HG03095 (cell line): ENCODE measurements at regions not wholly inside any gene's neighbourhood (a gene's known extent, or its start where the extent isn't known, plus 50 kb on each side); places are given as distances from the start of the nearest gene placed in this dataset.
A peak's percentile ranks its signal among the peaks of the same experiment; 100 is the strongest.

Experiments used
- ATAC-seq: cut with Tn5 transposase; IDR thresholded peaks from one replicate; pipeline ENCODE4 v1.9.1; 2021; ENCODE audit warnings: moderate library complexity; ENCODE audit not compliant: unreplicated experiment

GRCh38 chr4:156191044-156191781 lies 237.5 kb upstream of the CTSO start:
- ATAC-seq, result no peak

GRCh38 chr4:156190615-156191014 lies 236.9 kb upstream of the CTSO start:
- no peak for ATAC-seq

DNA sequence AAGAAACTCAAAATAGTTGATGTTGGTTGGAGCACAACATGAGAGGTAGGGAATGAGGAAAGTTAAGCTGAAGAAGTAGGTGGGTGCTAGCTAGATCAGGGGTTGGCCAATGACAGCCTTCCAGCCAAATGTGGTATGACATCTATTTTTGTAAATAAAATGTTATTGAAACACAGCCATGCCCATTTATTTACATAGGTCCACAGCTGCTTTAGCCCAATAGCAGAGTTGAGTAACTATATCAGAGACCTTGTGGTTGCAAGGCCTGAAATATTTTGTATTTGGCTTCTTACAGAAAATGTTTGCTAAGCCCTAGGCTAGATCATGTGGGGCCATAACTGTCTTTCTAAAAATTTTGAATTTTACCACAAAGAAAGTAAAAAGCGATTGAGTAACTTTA lies 234.9 kb upstream of the CTSO start:
- no peak for ATAC-seq

DNA sequence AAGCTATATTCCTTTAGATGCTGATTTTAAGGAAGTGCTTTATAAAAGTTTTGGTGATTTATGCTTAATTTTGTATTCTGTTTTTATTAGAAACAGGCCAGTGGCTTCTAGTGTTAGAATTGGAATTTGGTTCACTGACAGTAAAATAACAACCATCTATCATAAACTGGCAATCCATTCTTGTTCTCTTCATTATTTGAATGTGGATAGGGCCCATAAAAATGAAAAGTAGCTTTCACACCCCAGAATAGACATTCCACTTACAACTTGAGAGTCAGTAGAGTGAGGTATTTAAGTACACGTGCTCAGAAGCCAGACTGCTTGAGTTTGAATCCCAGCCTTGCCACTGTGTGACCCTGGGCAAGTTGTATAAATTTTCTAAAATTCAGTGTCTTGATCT lies 232.4 kb upstream of the CTSO start:
- no peak for ATAC-seq

DNA sequence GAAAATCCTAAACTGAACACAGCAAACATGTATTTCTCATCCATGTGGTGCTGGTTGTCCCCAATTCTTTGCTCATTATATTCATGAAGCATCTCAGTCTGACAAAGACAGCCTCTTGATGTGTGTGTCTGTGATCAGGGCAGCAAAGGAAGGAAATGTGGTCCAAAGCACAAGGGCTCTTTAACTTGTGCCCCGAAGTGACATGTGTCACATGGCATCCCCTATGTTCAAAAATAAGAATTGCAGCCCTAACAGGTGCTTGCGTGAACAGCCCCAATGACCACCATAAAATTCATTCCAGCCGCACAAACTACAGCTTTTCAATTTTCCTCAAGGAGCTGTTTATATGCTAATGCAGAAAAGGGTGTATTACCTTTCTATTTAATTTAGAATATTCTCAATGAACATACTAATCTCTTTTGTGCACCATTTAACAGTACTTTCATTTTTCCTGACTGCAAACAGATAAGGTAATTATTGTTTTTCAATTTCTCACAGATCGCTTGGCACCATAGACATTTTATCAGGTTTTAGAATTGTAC lies 231.9 kb upstream of the CTSO start:
- ATAC-seq, result no peak

DNA sequence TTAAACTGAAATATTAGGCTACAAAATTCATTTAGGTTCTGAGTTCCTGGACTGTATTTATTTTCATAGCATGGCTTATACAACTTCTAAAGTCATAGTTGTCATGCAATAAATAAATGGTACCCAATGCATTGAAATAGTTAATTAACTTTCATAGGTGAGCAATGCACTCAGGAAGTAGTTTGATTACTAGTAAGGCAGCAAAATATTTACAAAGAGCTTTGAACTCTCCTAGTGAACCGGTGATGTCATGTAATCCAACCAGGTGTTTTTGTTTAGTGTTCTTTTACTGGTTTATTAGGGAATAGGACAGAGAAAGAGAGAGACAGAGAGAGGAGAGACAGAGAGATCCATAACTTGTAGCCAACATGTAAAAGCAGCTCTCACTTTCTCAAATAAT lies 228.6 kb upstream of the CTSO start:
- no peak for ATAC-seq

- no peak for ATAC-seq
These were observed 224.3 kb upstream of the CTSO start for GRCh38 chr4:156177941-156178340.

DNA sequence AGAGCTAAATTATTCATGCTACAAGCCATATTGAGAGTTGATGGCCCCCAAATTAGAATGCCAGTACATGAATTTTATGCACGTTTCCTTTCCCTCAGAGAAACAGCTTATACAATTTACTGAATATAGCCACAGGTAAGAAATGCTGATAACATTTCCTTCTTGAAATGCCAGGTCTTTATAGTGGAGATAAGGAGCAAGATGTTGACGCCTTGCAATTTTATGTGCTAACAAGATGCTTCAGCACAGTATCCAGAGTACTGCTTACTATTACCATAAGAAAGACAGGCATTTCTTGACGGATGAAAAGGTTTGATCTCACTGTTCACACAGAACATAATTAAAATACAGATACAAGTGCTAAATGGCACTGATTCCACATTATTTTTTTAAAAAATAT lies 223.2 kb upstream of the CTSO start:
- no peak for ATAC-seq

DNA sequence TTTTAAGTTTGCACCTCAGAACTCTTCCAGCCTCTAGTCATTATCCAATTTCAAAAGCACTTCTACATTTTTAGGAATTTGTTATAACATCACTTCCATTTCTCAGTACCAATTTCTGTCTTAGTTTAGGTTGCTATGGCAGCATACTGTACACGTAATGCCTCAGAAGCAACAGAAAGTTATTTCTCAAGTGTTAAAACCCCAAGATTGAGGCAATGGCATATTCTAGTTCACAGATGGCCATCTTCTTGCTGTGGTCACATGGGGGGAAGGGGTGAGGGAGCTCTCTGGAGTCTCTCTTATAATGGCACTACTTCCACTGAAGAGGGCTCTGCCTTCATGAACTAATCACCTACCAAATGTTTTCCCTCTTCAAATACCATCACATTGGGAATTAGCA lies 220.3 kb upstream of the CTSO start:
- no peak for ATAC-seq

DNA sequence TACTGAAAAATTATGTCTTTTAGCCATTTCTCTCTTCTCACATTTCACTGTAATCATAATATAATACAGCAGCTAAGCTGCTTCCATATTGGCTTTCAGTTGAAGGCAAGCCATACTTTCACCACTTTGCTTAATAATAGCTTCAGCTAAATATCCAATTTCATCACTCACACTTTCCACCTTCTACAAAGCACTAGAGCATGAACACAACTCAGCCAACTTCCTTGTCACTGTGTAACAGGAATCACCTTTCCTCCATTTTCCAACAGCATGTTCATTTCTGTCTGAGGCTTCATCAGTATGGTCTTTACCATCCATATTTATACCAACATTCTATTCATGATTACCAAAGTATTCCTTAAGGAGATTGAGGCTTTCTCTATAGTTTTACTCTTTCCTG lies 219.8 kb upstream of the CTSO start:
- no peak for ATAC-seq

GRCh38 chr4:156169861-156170260 lies 216.2 kb upstream of the CTSO start:
- no peak for ATAC-seq

- ATAC-seq, result no peak
These were observed 215.3 kb upstream of the CTSO start for GRCh38 chr4:156169011-156169410.

GRCh38 chr4:156168288-156168687 lies 214.6 kb upstream of the CTSO start:
- ATAC-seq, result no peak

DNA sequence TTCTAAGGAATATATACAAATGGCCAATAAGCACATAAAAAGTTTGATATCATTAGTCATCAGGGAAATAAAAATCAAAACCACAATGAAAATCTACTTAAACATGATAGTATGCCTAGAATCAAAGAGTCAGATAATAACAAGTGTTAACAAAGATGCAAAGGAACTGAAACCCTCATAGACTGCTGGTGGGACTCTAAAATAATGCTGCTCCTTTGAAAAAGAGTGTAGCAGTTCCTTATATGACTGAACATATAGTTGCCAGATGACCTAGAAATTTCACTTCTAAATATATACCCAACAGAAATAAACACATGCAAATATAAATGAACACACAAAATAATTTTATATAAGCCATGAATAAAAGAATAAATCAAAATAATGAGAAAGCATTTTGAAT lies 205.1 kb upstream of the CTSO start:
- ATAC-seq, result peak; percentile 92

DNA sequence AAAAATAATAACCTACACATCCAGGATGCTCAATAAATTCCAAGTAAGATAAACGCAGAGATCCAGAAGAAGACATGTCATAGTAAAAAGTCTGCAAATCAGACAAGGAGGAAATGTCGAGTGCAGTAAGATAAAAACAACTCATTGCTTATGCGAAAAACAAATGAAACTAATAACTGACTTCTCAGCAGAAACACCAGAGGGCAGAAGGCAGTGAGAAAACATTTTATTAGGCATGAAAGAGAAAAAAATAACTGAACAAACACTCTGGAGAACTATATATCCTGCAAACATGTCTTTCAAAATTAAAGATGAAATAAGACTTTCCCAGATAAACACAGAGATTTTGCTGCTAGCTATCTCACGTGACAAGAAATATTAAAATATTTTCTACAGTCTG lies 201.3 kb upstream of the CTSO start:
- ATAC-seq, result no peak

DNA sequence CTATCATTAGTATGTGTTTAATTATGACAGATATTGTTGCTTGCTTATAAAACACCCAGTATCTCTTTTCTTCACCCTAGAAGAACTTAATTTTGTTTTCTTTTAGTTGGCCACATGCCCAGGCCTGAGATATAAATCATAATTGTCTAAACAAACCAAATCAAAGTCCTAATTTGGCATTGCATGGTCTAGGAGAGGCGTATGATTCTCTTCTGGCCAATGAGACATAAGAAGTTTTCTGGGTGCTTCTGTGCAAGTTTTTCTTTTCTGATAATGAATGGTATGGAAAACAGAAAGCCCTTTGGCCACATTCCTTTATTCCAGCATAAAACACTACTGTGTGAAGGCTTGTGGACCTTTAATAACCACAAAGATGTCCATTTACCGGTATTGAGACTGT lies 192.9 kb upstream of the CTSO start:
- ATAC-seq, result no peak

DNA sequence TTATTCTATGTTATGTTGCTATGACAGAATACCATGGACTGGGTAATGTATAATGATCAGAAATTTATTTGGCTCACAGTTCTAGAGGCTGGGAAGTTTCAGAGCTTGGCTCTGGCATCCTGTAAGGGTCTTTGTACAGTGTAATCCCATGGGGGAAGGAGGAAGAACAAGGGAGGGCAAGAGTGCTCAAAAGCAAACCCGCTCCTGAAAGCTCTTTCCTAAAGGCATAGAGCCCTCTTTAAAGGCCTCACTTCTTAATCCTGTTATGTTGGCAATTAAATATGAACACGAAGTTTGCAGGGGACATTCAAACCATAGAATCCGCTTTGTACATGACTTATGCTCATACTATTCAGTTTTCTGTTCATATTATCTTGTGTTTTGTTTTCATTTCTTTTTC lies 191.3 kb upstream of the CTSO start:
- ATAC-seq, result no peak

GRCh38 chr4:156138781-156139280 lies 185.2 kb upstream of the CTSO start:
- ATAC-seq, result no peak

GRCh38 chr4:156137679-156138473 lies 184.2 kb upstream of the CTSO start:
- ATAC-seq, result no peak

- ATAC-seq, result no peak
These were observed 178.5 kb upstream of the CTSO start for GRCh38 chr4:156132196-156132595.

DNA sequence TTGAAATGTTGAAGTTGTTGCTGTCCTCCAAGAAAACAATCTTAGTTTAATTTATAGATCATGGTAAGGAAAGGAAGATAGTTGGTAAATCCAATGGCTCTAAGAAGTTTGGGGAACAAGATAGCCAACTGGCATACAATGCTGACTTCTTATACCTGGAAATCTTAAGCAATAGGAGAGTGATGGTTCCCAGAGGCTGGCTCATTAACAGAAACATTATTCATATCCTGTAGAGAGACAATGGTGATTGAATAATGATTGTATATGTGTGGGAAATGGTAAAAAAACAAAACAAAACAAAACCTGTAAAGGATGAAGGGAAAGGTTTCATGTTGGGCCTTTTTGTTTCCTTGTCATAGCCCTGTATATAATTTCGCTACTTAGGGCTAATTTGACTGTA lies 174.9 kb upstream of the CTSO start:
- no peak for ATAC-seq
